ENCODE measurements at regions not wholly inside any gene's neighbourhood (a gene's known extent, or its start where the extent isn't known, plus 50 kb on each side); places are given as distances from the start of the nearest gene placed in this dataset.

DNA sequence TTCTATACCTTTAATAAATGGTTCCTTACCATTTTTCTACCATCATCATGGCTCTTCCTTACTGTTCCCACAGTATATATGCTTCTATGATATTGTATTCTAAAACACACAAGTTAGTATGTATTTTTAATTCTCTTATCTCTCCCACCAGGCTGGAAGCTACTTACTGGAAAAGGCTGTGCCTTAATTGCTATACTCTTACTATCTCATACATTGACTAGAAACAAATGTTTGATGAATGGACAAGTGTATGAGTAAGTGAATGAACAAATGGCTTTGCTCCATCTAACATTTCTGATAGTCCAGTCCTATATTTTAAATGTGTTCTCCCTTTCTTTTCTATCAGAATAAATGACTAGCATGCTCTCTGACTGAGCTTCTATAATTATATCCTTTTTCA is 320.8 kb upstream of the RASGEF1B start:
- no peak overlapping the region for H2BK15ac ChIP-seq (replicated peaks; ENCODE audit: low read depth)

DNA sequence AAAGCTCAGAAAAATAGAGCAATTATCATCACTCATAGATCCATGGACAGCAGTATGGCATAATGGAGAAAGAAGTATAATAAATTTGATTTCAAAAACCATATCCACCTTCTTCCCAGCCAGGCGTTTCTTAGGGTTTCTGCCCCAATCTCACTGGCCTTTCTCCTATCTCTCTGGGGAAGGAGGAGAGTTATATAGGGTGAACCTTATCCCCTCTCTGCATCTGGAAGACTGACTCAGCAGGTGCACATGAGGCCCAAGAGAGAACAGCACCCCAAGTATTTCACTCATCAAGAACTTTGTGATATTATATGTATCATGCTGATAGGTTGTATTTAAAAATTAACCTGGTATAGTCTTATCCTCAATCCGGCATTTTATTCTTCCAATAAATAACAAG is 318.8 kb upstream of the RASGEF1B start:
- H3K79me1 ChIP-seq (ENCODE audit: low read length) = no peaks in the 10 kb centered on the region
- H3K79me2 ChIP-seq (ENCODE audit: control insufficient read depth, insufficient read depth, low read length) = no peaks in the 10 kb centered on the region
- no peak overlapping the region for H3K27ac ChIP-seq (ENCODE audit: low read depth, low read length)
- H4K8ac ChIP-seq (ENCODE audit: low read depth, low read length) = no peak overlapping the region
- no peak overlapping the region for H2BK5ac ChIP-seq (ENCODE audit: low read length)
- H2BK120ac ChIP-seq (ENCODE audit: low read depth, low read length) = no peak overlapping the region
- no peak overlapping the region for H2BK15ac ChIP-seq (replicated peaks; ENCODE audit: low read depth)
- no peaks in the 10 kb centered on the region for H3K27me3 ChIP-seq (ENCODE audit: insufficient read depth, low read length, poor library complexity)
- no peak overlapping the region for H3K18ac ChIP-seq (ENCODE audit: low read length)
- H3K4me2 ChIP-seq (ENCODE audit: low read length) = no peak overlapping the region
- H4K5ac ChIP-seq (ENCODE audit: low read length) = no peak overlapping the region
- no peaks in the 10 kb centered on the region for H3K36me3 ChIP-seq (ENCODE audit: control insufficient read depth, insufficient read depth, low read length)
- no peak overlapping the region for H3K9ac ChIP-seq (ENCODE audit: low read length)
- H3K23ac ChIP-seq (ENCODE audit: low read length) = no peak overlapping the region
- no peak overlapping the region for H3K56ac ChIP-seq (ENCODE audit: low read length)
- WGBS (ENCODE audit: extremely low coverage, insufficient coverage, low lambda C conversion rate) = no CpG with 5 or more reads among the region's 2 CpGs
- H2AK5ac ChIP-seq (ENCODE audit: low read length) = no peak overlapping the region
- H3K4me1 ChIP-seq (ENCODE audit: control insufficient read depth, low read depth, low read length) = no peaks in the 10 kb centered on the region
- no peak overlapping the region for H3K4me3 ChIP-seq (ENCODE audit: low read length)
- no peak overlapping the region for H3K4ac ChIP-seq (ENCODE audit: low read depth, low read length)
- no peak for DNase-seq

More for the DNA sequence above, 320.8 kb upstream of the RASGEF1B start:
- Histone ChIP-seq H3K4me3 (ENCODE audit: low read length) (no peak overlapping the region), H3K9ac (ENCODE audit: low read length) (no peak overlapping the region), H3K56ac (ENCODE audit: low read length) (no peak overlapping the region), H3K23ac (ENCODE audit: low read length) (no peak overlapping the region), H2BK120ac (ENCODE audit: low read depth, low read length) (no peak overlapping the region), H4K8ac (ENCODE audit: low read depth, low read length) (no peak overlapping the region), H3K27me3 (ENCODE audit: insufficient read depth, low read length, poor library complexity) (no peaks in the 10 kb centered on the region), H3K79me2 (ENCODE audit: control insufficient read depth, insufficient read depth, low read length) (no peaks in the 10 kb centered on the region), H3K4me1 (ENCODE audit: control insufficient read depth, low read depth, low read length) (no peaks in the 10 kb centered on the region), H3K4ac (ENCODE audit: low read depth, low read length) (no peak overlapping the region), H3K79me1 (ENCODE audit: low read length) (no peaks in the 10 kb centered on the region), H4K5ac (ENCODE audit: low read length) (no peak overlapping the region), H3K36me3 (ENCODE audit: control insufficient read depth, insufficient read depth, low read length) (no peaks in the 10 kb centered on the region), H2AK5ac (ENCODE audit: low read length) (no peak overlapping the region), H2BK5ac (ENCODE audit: low read length) (no peak overlapping the region), H3K4me2 (ENCODE audit: low read length) (no peak overlapping the region), H3K18ac (ENCODE audit: low read length) (no peak overlapping the region), H3K27ac (ENCODE audit: low read depth, low read length) (no peak overlapping the region)
- no peak for DNase-seq

DNA sequence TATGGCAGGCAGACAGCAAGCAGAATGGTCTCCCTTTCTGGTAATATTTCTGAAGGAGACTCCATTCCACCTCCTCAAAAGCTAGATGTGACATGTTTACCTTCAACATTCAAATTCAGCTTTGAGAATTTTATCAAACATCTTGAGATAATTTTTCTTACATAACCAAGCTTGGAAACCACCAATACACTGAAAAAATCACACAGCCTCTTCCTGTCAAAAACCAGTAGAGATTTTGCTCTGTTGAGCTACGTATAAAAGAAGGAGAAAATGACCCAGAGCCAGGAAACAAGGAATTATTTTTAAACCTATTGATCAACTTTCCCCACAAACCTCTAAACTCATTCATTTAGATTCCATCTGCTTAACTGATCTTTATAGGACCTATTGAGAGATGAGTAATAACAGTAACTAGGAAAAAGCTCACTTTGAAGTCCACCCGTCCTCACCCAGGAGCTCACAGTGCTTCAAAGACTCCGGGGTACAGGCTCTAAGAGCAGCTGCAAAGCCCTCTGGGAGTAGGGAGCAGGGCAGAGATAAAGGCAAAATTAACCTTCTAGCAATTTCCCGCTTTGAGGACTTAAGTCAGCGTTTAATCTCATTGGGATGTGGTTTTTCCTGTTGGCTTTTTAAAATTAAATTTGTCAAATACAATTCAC is 318.2 kb upstream of the RASGEF1B start:
- Histone ChIP-seq H3K23ac (ENCODE audit: low read length) (no peak overlapping the region), H3K79me2 (ENCODE audit: control insufficient read depth, insufficient read depth, low read length) (no peaks in the 10 kb centered on the region), H3K56ac (ENCODE audit: low read length) (no peak overlapping the region), H2BK5ac (ENCODE audit: low read length) (no peak overlapping the region), H3K4me2 (ENCODE audit: low read length) (no peak overlapping the region), H2BK15ac (replicated peaks; ENCODE audit: low read depth) (no peak overlapping the region), H3K18ac (ENCODE audit: low read length) (no peak overlapping the region), H3K9ac (ENCODE audit: low read length) (no peak overlapping the region), H4K5ac (ENCODE audit: low read length) (no peak overlapping the region), H3K27ac (ENCODE audit: low read depth, low read length) (no peak overlapping the region), H2AK5ac (ENCODE audit: low read length) (no peak overlapping the region), H3K4me1 (ENCODE audit: control insufficient read depth, low read depth, low read length) (no peaks in the 10 kb centered on the region), H3K79me1 (ENCODE audit: low read length) (no peaks in the 10 kb centered on the region), H2BK120ac (ENCODE audit: low read depth, low read length) (no peak overlapping the region), H4K8ac (ENCODE audit: low read depth, low read length) (no peak overlapping the region), H3K4ac (ENCODE audit: low read depth, low read length) (no peak overlapping the region), H3K27me3 (ENCODE audit: insufficient read depth, low read length, poor library complexity) (no peaks in the 10 kb centered on the region), H3K36me3 (ENCODE audit: control insufficient read depth, insufficient read depth, low read length) (no peaks in the 10 kb centered on the region), H3K4me3 (ENCODE audit: low read length) (no peak overlapping the region)
- DNase-seq = no peak
- WGBS (ENCODE audit: extremely low coverage, insufficient coverage, low lambda C conversion rate) = no CpG with 5 or more reads among the region's 5 CpGs

- Histone ChIP-seq H2AK5ac (ENCODE audit: low read length) (no peak overlapping the region), H2BK120ac (ENCODE audit: low read depth, low read length) (no peak overlapping the region), H3K4ac (ENCODE audit: low read depth, low read length) (no peak overlapping the region), H3K56ac (ENCODE audit: low read length) (no peak overlapping the region), H3K4me2 (ENCODE audit: low read length) (no peak overlapping the region), H3K18ac (ENCODE audit: low read length) (no peak overlapping the region), H2BK5ac (ENCODE audit: low read length) (no peak overlapping the region), H3K79me2 (ENCODE audit: control insufficient read depth, insufficient read depth, low read length) (no peaks in the 10 kb centered on the region), H3K36me3 (ENCODE audit: control insufficient read depth, insufficient read depth, low read length) (no peaks in the 10 kb centered on the region), H4K5ac (ENCODE audit: low read length) (no peak overlapping the region), H3K79me1 (ENCODE audit: low read length) (no peaks in the 10 kb centered on the region), H3K4me3 (ENCODE audit: low read length) (no peak overlapping the region), H3K27ac (ENCODE audit: low read depth, low read length) (no peak overlapping the region), H3K4me1 (ENCODE audit: control insufficient read depth, low read depth, low read length) (no peaks in the 10 kb centered on the region), H4K8ac (ENCODE audit: low read depth, low read length) (no peak overlapping the region), H3K23ac (ENCODE audit: low read length) (no peak overlapping the region), H3K9ac (ENCODE audit: low read length) (no peak overlapping the region), H3K27me3 (ENCODE audit: insufficient read depth, low read length, poor library complexity) (no peaks in the 10 kb centered on the region), H2BK15ac (replicated peaks; ENCODE audit: low read depth) (no peak overlapping the region)
- DNase-seq = no peak
Measured at GRCh38 chr4:81789158-81789557, 317.5 kb upstream of the RASGEF1B start.

DNA sequence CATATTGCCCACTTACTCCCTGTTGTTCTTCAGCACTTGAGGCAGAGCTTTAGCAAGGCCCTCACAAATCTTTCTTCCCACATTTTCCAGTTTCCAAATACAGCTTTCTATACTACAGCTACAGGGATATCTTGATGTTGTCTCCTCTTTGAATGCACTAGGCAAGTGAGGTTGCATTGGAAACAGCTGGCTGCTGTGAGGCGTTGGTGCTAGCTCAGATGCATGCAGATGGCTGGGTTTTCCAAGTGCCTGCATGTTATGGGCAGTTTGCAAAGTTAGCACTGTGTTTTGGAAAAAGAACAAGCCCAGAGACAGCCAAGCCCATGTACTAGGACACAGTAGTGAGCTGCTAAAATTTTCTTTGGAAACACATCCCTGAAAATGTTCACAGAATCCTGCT is 315.1 kb upstream of the RASGEF1B start:
- H2BK15ac ChIP-seq (replicated peaks; ENCODE audit: low read depth) = no peak overlapping the region
- H3K23ac ChIP-seq (ENCODE audit: low read length) = no peak overlapping the region
- no peak overlapping the region for H3K4ac ChIP-seq (ENCODE audit: low read depth, low read length)
- no peak overlapping the region for H3K27ac ChIP-seq (ENCODE audit: low read depth, low read length)
- H3K4me3 ChIP-seq (ENCODE audit: low read length) = no peak overlapping the region
- no peak for DNase-seq
- H3K4me1 ChIP-seq (ENCODE audit: control insufficient read depth, low read depth, low read length) = no peaks in the 10 kb centered on the region
- H3K79me2 ChIP-seq (ENCODE audit: control insufficient read depth, insufficient read depth, low read length) = no peaks in the 10 kb centered on the region
- H3K36me3 ChIP-seq (ENCODE audit: control insufficient read depth, insufficient read depth, low read length) = no peaks in the 10 kb centered on the region
- H2BK120ac ChIP-seq (ENCODE audit: low read depth, low read length) = no peak overlapping the region
- H4K5ac ChIP-seq (ENCODE audit: low read length) = no peak overlapping the region
- no peak overlapping the region for H3K9ac ChIP-seq (ENCODE audit: low read length)
- no peaks in the 10 kb centered on the region for H3K27me3 ChIP-seq (ENCODE audit: insufficient read depth, low read length, poor library complexity)
- H2AK5ac ChIP-seq (ENCODE audit: low read length) = no peak overlapping the region
- no peak overlapping the region for H3K4me2 ChIP-seq (ENCODE audit: low read length)
- no peaks in the 10 kb centered on the region for H3K79me1 ChIP-seq (ENCODE audit: low read length)
- WGBS (ENCODE audit: extremely low coverage, insufficient coverage, low lambda C conversion rate) = no CpG with 5 or more reads among the region's 1 CpG
- no peak overlapping the region for H3K18ac ChIP-seq (ENCODE audit: low read length)
- H4K8ac ChIP-seq (ENCODE audit: low read depth, low read length) = no peak overlapping the region
- H3K56ac ChIP-seq (ENCODE audit: low read length) = no peak overlapping the region
- H2BK5ac ChIP-seq (ENCODE audit: low read length) = no peak overlapping the region

- Histone ChIP-seq H2BK15ac (replicated peaks; ENCODE audit: low read depth) (no peak overlapping the region), H3K23ac (ENCODE audit: low read length) (no peak overlapping the region), H3K79me2 (ENCODE audit: control insufficient read depth, insufficient read depth, low read length) (no peaks in the 10 kb centered on the region), H4K8ac (ENCODE audit: low read depth, low read length) (no peak overlapping the region), H3K27me3 (ENCODE audit: insufficient read depth, low read length, poor library complexity) (no peaks in the 10 kb centered on the region), H2BK5ac (ENCODE audit: low read length) (no peak overlapping the region), H3K27ac (ENCODE audit: low read depth, low read length) (no peak overlapping the region), H3K79me1 (ENCODE audit: low read length) (no peaks in the 10 kb centered on the region), H3K56ac (ENCODE audit: low read length) (no peak overlapping the region), H3K4me2 (ENCODE audit: low read length) (no peak overlapping the region), H3K4me3 (ENCODE audit: low read length) (no peak overlapping the region), H2AK5ac (ENCODE audit: low read length) (no peak overlapping the region), H2BK120ac (ENCODE audit: low read depth, low read length) (no peak overlapping the region), H3K18ac (ENCODE audit: low read length) (no peak overlapping the region), H3K36me3 (ENCODE audit: control insufficient read depth, insufficient read depth, low read length) (no peaks in the 10 kb centered on the region), H4K5ac (ENCODE audit: low read length) (no peak overlapping the region), H3K9ac (ENCODE audit: low read length) (no peak overlapping the region), H3K4me1 (ENCODE audit: control insufficient read depth, low read depth, low read length) (no peaks in the 10 kb centered on the region), H3K4ac (ENCODE audit: low read depth, low read length) (no peak overlapping the region)
- no CpG with 5 or more reads among the region's 4 CpGs for WGBS (ENCODE audit: extremely low coverage, insufficient coverage, low lambda C conversion rate)
- DNase-seq = no peak
Measured at GRCh38 chr4:81786063-81786763, 314.5 kb upstream of the RASGEF1B start.

Data from mesendoderm (in vitro differentiated cells).